CD4-positive, alpha-beta T cell treated with Interleukin-21 for 1 hour (primary cell): ENCODE measurements at regions not wholly inside any gene's neighbourhood (a gene's known extent, or its start where the extent isn't known, plus 50 kb on each side); places are given as distances from the start of the nearest gene placed in this dataset.

Experiments used
- DNase-seq: peaks from one replicate; pipeline ENCODE4 v3.0.0-alpha.2; 2020

DNA sequence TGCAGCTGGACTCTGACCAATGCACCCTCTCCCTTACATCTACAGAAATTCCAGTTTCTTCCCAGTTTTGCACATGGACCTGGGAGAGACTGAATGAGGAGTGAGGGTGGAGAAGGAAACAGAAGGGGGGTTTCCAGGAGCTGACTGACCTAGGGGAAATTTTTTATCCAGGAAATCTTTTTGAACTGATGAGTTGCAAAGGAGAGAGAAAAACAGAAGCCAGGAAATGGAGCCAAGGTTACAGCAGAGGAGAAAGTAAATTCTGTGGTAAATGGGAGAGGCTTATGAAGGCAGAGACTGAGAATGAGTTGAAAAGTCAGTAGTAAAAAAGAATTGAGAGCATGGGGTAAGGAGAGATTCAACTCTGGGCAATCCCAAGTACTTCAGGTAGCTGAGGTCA is 192.8 kb downstream of the SMIM20 start:
- no peak for DNase-seq

DNA sequence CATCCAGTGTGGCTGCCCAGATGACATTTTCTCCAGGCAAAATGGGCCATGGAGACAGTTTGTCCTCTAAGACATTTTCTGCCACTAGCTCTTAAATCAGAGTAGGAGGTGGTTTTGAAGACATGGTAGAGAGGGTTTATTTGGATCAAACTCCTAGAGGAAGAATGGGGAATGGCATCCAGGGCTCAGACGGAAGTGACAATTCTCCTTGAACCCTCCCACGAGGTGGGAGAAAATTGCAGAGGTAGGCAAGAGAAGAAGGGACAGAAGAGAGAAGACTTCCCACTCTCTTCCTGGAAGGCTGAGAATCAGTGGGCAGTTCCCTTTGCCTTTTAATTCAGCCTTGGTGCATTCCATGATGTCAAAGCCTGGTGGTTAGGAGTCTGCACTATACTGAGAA is 194.0 kb downstream of the SMIM20 start:
- no peak for DNase-seq

DNA sequence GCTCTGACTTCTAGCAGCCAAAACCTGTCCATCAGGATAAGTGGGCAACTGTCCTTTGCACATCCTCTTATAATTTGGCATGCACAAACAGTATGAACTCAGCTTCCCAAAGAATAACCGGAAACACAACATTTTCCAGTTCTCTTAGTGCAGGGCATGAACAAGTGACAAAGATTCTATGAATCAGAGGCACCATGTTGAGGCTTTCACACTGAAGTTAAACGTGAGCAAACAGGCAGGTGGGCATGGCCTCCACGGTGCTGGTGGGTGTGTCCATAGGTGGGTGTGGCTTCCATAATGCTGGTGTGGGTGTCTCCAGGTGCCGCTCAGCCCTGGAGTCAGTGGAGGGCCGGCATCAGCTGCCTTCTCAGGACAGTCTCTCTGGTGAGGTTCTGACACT is 196.5 kb downstream of the SMIM20 start:
- no peak for DNase-seq

DNA sequence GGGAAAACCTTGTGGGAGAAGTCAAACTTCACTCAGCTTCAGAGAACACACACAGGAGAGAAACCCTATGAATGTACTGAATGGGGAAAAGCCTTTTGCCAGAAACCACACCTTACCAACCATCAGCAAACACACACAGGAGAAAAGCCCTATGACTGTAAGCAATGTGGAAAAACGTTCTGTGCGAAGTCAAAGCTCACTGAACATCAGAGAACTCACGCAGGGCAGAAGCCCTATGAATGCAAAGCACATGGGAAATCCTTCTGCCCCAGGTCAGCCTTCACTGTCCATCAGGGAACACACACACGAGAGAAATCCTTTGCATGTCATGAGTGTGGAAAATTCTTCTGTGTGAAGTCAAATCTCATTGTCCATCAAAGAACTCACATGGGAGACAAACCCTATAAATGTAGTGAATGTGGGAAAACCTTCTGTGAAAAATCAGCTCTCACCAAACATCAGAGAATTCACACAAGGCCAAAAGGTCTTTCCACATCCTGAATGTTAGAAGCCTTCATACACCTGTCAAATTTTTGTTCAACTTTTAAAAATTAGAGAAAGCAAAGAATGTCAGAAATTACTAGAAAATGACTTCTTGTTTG is 199.4 kb downstream of the SMIM20 start:
- DNase-seq, result no peak

DNA sequence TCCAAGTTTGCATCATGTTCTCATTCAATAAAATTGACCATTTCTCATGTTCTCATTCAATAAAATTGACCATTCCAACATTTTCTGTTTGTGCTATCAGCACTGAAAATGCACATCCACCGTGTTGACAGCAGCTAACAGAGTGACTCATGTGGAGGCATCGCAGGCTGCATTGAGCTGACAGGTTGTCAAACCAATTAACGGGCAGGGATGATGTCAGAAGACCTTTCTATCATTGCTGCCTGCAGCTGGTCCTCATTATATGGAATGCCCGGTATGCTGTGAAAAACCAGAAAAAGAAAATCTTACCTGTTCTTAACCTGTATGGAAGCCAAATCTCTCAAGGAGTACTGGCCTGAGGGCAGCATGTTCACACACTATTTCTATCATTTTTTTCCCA is 202.0 kb downstream of the SMIM20 start:
- DNase-seq, result no peak

DNA sequence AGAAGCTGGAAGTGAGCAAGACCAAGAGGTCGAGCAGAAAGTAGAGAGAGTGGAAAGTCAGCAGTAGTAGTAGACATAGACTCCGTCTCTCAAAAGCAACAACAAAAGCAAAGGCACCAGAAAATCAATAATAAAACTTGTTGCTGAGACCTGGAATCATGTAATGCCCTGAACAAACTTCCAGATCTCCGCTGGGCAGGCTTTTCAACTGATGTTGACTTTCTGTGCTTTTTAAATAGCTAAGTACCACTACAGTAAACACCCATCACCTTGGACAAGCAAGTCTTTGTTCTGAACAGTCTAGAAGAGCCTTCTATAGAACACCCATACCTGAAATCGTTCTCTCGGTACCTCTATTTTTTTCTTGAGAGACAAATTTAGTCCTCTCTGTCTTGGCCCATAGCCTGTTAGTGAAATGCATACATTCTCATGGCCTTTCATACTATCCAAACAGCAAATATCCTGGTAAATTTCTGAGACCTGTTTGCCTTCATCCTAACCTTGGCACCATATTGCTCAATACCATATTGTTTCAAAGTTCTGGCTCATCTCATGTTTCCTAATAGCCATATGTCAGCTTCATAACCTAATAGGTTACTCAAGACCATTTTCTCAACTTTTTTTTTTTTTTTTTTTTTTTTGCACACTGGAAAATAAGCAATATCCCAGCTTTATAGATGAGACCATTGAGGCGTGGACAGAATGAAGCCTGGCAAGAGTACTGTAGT is 200.6 kb upstream of the RBPJ start:
- no peak for DNase-seq

DNA sequence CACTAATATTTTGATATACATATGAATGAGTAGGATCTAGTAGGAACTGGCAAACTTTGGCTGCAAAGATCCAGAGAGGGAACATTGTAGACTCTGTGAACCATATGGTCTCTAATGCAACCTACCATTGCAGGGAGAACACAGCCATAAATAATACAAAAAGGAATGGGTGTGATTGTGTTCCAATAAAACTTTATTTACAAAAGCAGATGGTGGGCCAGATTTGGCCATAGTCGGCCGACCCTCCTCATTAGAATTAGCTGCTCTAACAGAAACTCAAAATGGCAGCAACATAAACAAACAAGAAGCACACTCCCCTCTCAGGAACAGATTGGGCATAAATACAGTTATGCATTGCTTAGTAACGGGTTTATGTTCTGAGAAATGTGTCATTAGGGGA is 198.1 kb upstream of the RBPJ start:
- DNase-seq, result no peak

DNA sequence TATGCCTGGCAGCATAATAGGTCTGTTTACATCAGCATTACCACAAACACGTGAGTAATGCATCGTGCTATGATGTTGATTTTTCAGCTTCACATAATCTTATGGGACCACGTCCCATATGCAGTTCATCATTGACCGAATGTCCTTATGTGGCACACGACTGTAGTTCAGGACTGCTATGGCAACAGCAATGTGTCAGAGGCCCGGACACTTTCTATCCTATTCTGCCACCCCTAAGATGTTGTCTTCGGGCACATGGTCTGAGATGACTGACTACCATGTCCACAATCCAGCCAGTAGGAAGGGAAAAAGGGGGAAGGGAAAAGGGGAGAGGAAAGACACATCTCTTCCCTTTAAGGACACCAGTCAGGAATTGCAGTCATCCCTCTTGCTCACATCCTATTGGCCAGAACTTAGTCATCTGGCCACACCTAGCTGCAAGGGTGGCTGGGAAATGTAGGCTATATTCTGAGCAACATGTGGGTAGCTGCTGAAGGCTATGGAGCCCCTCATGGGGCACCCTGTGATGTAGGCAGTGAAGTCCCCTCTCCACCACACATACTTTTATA is 196.0 kb upstream of the RBPJ start:
- no peak for DNase-seq

DNA sequence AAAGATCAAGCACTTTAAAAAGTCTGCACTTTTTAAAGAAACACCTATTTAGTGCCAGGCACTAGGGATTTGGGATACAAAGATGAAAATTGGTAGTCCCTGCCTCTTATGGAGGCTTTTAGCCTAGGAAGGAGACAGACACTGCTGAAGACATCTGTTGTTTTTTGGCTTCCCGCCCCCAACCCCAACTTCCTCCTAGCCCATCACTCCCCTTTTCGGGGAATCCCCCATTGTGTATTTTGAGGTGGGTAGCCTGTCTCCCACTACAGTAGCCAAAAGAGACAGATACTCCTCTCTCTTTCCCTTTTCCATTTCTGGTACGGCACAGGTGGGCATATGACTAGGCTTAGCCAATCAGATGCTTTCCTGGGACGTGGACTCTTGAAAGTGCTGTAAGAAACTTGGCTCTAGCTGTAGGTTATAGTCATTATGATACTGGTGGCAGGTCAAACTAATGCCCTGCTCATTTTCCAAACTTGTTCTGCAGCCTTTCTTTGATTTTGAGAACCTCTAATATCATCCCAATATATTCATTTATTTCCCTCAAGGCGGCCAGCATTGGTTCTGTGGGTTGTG is 194.6 kb upstream of the RBPJ start:
- peak; percentile 20 for DNase-seq

DNA sequence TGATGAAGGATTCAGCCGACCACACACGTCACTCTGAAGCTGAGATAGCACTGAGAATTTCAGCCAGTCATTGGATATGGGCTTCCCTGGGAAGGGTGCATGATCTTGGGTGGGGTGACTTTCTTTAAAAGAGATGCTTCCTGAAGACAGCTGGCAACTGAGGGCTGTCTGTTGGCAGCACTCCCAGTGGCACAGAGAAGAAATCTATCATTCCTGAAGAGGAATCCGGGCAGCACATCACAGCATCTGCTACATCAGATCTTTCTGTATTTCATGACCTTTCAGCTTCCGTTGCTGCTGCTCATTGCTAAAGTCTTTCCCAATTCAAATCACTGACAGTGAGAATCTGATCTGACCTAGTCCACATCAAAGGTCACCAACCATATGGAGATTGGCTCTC is 193.8 kb upstream of the RBPJ start:
- no peak for DNase-seq

DNA sequence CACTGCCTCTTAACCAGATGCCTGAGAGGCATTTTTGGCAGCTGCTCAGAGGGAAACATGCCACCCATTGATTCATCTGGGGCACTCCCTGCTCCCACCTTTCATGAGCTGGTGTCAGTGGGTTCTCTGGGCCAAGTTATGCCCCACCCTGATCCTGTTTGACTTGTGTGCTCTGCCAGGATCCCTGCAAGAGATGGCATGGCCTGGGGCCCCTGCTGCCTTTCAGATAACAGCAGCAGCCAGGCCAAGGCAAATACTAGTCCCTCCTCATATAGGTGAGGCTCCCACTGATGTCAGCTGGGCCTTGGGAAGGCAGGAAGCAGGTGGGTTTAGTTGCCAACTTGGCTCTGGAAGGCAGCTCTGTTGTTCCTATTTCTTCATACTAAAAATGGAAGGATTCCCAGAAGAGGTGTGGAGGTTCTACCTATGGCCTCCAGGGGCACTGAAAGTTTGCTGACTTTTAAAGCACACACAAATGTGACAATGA is 192.9 kb upstream of the RBPJ start:
- DNase-seq, result no peak

DNA sequence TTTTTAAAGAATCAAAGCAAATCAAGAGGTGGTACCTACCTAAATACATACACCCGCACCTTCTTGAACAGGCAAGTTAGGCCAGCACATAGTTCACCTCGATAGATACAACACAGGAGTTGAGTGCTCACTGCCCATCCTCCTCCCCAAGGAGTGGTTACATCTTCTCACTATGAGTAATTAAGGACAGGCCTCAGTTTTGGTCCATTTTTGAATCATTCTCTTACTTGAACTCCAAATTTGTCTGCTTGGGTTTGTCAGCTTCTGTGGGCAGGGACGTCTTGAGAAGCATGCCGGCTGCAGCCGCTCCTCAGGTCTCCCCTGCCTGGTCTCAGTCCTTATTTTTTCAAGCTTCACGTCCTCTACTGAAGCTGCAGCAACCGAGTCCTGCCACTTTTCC is 190.6 kb upstream of the RBPJ start:
- DNase-seq, result no peak

DNA sequence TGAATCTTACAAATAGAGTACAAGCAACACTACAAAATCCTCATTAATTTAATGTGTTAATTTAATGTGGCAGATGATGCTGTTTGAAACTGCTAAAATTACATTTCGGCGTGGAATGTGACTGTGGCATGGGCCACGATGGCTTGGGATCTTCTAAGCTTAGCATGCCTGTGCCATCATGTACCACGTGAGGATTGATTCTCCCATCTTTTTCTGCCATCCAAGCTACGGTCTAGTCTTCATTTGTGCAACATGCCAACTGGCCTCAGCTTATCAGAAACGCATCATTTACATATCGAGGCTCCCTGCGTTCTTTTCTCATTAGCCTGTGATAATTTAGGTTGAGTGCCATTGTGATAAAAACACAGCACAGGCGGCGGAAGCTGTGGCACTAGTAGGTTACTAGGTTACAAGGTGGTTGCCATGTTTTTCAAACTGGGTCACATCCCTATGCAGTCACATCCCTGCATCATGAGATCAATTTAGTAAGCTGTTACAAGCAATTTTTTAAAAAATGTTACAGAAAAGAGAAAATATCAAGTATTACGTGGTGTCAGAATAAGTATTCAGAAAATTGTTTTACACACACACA is 189.9 kb upstream of the RBPJ start:
- DNase-seq, result peak; percentile 55

DNA sequence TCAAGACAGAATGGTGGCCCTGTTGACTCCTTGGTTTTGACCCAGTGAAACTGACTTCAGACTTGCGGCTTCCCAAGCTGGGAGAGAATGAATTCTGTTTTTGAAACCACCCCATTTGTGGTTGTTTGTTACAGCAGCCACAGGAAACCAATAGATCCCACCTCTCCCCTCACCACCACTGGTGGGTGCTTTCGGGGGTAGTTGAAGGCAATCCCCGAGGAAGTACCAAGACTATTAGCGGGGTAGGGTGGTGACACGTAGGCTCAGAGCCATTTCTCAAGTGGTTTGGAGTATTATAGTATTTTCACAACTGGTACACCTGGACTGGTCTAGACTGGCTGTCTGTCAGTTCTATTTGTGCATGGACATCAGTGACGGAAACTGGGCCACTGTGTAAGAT is 189.1 kb upstream of the RBPJ start:
- DNase-seq, result peak; percentile 62

DNA sequence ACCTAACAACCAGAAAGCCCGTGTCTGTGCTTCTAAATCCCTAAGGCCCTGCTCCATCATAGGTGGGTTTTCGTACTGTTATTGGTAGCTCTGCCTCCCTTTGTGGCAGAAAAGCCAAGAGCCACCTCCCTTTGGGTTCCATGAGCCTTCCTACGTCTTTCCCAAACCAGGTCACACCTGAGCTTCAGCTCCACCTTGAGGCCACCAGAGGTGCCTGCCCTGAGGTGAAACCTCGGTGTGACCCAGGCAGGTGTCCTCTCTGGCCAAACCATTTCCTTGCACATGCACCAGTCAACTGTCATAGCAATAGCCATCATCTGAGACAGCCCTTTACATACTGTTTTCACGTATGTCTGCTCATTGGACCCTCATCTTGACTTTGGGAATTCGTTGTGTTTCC is 188.0 kb upstream of the RBPJ start:
- no peak for DNase-seq

DNA sequence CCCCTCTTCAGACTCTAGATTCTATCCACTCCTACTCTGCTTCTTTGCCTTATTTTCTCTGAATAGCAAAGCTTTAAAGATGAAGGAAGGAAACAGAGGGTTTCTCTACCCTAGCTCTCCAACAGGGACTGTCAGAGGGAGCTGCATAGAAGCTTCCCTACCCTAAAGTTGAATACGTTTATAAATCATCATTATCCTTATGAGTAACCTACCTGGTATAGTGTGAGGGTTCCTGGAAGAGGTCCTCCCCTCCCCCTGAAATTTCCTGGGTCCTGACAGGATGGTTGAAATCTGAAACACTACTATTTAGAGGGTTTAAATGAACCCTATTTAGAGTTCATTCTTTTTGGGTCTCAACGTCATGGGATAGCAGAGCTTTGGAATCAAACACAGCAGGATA is 187.0 kb upstream of the RBPJ start:
- DNase-seq, result no peak

DNA sequence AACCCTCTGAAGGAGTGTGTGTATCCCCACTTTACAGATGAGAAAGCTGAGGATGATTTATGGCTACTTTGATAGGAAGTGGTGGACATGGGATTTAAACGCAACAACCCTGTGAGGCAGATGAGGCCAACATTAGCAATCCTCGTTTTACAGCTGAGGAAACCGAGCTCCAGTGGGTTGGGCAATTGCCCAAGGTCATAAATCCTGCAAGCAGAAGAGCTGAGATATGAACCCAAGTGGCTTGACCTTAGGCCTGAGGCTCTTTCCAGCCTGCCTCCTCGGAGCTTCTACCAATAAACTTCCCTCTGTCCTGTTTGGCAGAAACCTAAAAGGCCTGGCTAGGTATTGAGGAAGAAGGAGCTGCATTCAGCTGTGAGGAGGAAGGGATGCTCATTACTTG is 185.5 kb upstream of the RBPJ start:
- no peak for DNase-seq

DNA sequence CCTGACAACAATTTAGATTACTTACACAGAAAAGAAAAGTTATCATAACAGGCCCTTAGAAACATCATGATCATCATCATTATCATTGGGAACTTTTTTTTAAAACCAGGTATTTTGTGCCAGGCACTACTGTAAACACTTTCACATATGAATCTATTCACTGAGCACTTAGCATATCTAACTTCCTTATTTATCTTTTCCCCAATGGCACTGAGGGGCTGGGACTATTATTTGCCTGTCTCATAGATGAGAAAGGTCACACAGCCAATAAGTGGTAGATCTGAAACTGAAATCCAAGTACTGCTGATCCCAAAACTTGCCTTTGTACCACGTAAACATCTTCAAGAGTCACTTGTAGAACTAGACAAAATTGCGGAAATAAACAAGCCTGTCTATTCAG is 184.2 kb upstream of the RBPJ start:
- no peak for DNase-seq

DNA sequence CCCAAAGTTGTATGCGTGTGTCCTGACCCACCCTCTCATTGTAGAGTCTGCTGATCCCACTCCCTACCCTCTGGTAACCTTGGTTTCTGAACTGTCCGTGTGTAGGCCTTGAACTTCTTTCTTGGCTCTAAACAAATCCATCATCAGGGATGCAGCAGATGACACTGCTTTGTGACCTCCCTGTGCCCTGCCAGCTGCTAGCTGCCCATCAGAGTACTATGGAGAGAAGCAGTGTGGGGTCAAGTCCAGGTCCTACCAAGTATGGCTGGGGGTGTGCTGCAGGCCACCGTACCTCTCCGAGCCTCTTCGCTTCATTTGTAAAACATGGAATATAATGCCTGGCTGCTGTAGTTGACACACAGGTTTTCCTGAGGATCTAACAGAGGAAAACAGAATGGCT is 183.5 kb upstream of the RBPJ start:
- DNase-seq, result no peak

DNA sequence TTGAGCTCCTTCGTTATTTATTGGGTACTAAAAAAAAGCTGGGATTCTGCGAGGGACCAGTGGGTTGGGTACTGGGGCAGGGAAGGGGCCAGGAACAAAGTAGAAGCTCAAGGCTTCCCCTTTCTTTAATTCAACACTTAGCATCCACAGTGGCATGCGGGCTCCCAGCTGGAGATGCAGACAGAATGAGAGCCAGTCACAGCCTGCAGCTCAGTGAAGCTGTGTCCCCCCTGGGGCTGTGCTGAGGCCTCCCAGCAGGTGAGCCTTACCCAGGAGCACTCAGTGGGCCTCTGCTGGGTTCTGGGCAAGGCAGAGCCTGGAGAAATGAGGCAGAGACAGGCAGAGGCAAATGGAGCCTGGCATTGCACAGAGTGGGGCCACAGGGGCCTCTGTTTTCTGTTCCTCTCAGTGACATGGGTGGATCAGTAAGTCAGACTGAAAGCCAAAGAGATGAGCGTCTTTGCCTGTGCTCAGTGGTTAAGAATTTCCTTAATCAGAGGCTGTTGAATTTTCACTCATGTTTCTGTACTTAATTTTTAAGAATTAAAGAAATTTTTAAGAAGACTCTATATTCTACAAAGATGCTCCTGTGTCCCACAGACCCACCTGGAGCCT is 181.4 kb upstream of the RBPJ start:
- no peak for DNase-seq

DNA sequence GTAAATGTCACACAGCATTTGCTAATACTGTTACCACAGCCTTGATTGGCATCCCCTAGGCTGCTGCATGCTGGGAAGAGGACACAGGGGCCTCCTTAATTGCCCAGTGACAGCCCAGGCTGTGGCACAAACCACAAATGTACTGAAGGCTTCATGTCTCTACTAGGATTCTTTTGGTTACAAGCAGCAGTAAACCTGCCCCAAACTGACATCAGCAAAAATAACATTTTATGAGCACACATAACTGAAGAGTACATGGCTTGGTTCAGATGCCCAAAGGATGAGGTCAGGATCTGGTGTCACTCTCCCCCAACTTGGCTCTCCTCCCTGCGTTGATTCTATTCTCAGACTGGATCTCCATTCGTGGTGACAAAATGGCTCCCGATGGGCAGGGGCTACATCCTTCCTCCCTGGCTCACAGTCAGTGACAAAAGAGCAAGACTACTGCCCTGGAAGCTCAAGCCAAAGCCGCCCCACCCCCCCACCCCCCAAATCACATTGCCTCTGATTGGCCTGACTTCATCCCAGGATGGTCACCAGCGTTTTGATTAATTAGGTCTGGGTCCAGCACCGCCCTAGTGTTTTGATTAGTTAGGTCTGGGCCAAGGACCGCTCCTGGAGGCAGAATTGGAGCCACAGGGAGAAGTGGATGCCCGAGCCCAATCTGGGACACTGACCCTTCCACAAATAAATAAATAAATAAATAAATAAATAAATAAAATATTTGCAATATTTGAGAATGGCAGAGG is 180.5 kb upstream of the RBPJ start:
- DNase-seq, result no peak

DNA sequence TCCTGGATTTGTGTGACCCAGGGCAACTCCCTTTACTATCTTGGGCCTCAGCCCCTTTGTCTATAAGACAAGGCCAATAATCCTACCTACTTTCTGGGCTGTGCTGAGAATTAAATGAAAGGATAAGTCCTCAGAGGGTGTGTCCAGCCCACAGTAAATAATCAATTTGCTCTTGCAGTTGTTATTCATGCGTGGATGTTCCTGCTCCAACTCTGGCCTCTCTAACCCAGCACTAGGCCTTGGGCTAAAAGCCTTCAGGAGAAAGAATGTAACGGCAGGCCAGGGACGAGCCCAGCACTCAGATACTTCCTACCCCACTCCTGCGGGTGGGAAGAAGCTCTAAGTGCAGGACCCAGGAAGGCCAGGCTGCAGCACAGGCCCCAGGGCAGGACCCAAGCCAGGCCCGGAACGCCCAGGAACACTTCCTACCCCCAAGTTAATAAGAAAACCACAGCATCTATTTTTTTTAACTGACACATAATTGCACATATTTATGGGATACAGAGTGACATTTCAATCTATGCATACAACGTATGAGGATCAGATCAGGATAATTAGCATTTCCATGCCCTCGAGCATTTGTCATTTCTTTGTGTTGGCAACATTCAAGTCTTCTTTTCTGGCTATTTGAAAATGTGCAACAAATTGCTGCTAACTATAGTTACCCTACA is 179.6 kb upstream of the RBPJ start:
- no peak for DNase-seq
